ENCODE measurements at regions not wholly inside any gene's neighbourhood (a gene's known extent, or its start where the extent isn't known, plus 50 kb on each side); places are given as distances from the start of the nearest gene placed in this dataset.

DNA sequence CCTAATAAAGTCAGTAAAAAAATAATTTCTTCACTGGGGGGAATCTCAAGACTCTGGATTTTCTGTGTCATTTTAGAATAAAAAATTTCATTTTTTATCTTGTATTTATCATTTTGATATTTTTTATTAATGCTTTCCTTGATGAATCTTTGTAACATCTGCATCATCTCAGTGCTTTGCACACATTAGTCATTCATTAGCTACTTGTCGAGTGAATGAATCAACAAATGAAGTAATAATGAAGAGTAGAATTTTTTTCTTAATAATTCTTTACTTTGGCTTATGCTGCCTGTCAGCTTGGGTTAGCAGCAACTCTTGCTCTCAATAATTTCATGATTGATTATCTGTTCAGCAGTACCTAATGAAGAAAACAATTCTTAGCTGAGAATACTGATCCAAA is 530.8 kb downstream of the GRXCR1 start:
- POLR2A ChIA-PET (ENCODE audit: low non-redundant PET) = no interaction called here
- peaks cover 32% of the 10 kb centered on the region for H3K9me3 ChIP-seq (ENCODE audit: low read depth, low read length, poor library complexity, severe bottlenecking)
- H3K27ac ChIP-seq (ENCODE audit: low read depth, low read length, poor library complexity, severe bottlenecking) = no peak overlapping the region
- CTCF ChIA-PET = no interaction called here
- DNase-seq (ENCODE audit: low spot score) = no peak
- H3K36me3 ChIP-seq (ENCODE audit: insufficient read depth, low read length, poor library complexity, severe bottlenecking) = no peaks in the 10 kb centered on the region
- TF ChIP-seq EZH2 (IDR thresholded peaks at IDR 0.05; ENCODE audit: borderline replicate concordance, low read depth, low read length, poor library complexity, severe bottlenecking) = no peak
- TF ChIP-seq, protein P1, sequence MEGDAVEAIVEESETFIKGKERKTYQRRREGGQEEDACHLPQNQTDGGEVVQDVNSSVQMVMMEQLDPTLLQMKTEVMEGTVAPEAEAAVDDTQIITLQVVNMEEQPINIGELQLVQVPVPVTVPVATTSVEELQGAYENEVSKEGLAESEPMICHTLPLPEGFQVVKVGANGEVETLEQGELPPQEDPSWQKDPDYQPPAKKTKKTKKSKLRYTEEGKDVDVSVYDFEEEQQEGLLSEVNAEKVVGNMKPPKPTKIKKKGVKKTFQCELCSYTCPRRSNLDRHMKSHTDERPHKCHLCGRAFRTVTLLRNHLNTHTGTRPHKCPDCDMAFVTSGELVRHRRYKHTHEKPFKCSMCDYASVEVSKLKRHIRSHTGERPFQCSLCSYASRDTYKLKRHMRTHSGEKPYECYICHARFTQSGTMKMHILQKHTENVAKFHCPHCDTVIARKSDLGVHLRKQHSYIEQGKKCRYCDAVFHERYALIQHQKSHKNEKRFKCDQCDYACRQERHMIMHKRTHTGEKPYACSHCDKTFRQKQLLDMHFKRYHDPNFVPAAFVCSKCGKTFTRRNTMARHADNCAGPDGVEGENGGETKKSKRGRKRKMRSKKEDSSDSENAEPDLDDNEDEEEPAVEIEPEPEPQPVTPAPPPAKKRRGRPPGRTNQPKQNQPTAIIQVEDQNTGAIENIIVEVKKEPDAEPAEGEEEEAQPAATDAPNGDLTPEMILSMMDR (conservative IDR thresholded peaks at IDR 0.05; ENCODE audit: low read depth, low read length) = no peak
- no peaks in the 10 kb centered on the region for H3K4me1 ChIP-seq (ENCODE audit: insufficient read depth, low read length, poor library complexity, severe bottlenecking)
- BruUV-seq (replicated peaks) = no TSS peak
- intact Hi-C loops (cut with micrococcal nuclease; ENCODE audit: unreplicated experiment) = no loop called here
- no peaks in the 10 kb centered on the region for H3K27me3 ChIP-seq (replicated peaks; ENCODE audit: insufficient read depth, low read depth, low read length, poor library complexity)
- H3K4me3 ChIP-seq (ENCODE audit: low read depth, low read length, poor library complexity, severe bottlenecking) = no peak overlapping the region

- H3K4me3 ChIP-seq (ENCODE audit: low read depth, low read length, poor library complexity, severe bottlenecking) = no peak overlapping the region
- H3K27me3 ChIP-seq (replicated peaks; ENCODE audit: insufficient read depth, low read depth, low read length, poor library complexity) = no peaks in the 10 kb centered on the region
- H3K9me3 ChIP-seq (ENCODE audit: low read depth, low read length, poor library complexity, severe bottlenecking) = peaks cover 33% of the 10 kb centered on the region
- no TSS peak for BruUV-seq (replicated peaks)
- H3K27ac ChIP-seq (ENCODE audit: low read depth, low read length, poor library complexity, severe bottlenecking) = no peak overlapping the region
- H3K4me1 ChIP-seq (ENCODE audit: insufficient read depth, low read length, poor library complexity, severe bottlenecking) = no peaks in the 10 kb centered on the region
- no peak for TF ChIP-seq EZH2 (IDR thresholded peaks at IDR 0.05; ENCODE audit: borderline replicate concordance, low read depth, low read length, poor library complexity, severe bottlenecking)
- TF ChIP-seq, protein P1 (conservative IDR thresholded peaks at IDR 0.05; ENCODE audit: low read depth, low read length) = no peak
- H3K36me3 ChIP-seq (ENCODE audit: insufficient read depth, low read length, poor library complexity, severe bottlenecking) = no peaks in the 10 kb centered on the region
- DNase-seq (ENCODE audit: low spot score) = no peak
- ChIA-PET POLR2A (ENCODE audit: low non-redundant PET) (no interaction called here), CTCF (no interaction called here)
- intact Hi-C loops (cut with micrococcal nuclease; ENCODE audit: unreplicated experiment) = no loop called here
These were observed 532.7 kb downstream of the GRXCR1 start for GRCh38 chr4:43425206-43425605.

DNA sequence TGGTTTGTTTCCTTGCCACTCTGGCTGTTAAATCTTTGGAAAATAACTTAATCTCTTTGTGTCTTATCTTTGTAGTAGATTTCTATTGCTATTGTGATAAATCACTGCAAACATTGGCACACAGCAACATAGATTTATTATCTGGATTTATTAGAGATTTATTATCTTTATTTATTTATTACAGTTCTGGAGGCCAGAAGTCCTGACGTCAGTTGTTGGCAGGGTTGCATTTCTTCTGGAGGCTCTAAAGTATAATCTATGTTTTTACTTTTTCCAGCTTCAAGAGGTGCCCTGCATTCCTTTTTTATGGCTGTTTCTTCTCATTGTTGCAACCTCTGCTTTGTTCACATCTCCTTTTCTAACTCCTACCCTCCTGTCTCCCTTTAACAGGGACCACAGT is 542.8 kb downstream of the GRXCR1 start:
- intact Hi-C loops (cut with micrococcal nuclease; ENCODE audit: unreplicated experiment) = no loop called here
- TF ChIP-seq EZH2 (IDR thresholded peaks at IDR 0.05; ENCODE audit: borderline replicate concordance, low read depth, low read length, poor library complexity, severe bottlenecking) = no peak
- TF ChIP-seq, protein P1 (conservative IDR thresholded peaks at IDR 0.05; ENCODE audit: low read depth, low read length) = no peak
- DNase-seq (ENCODE audit: low spot score) = no peak
- CTCF ChIA-PET = no interaction called here
- BruUV-seq (replicated peaks) = no TSS peak
- Histone ChIP-seq H3K27me3 (replicated peaks; ENCODE audit: insufficient read depth, low read depth, low read length, poor library complexity) (no peaks in the 10 kb centered on the region), H3K4me1 (ENCODE audit: insufficient read depth, low read length, poor library complexity, severe bottlenecking) (no peaks in the 10 kb centered on the region), H3K4me3 (ENCODE audit: low read depth, low read length, poor library complexity, severe bottlenecking) (no peak overlapping the region), H3K27ac (ENCODE audit: low read depth, low read length, poor library complexity, severe bottlenecking) (no peak overlapping the region), H3K9me3 (ENCODE audit: low read depth, low read length, poor library complexity, severe bottlenecking) (peaks cover 56% of the 10 kb centered on the region), H3K36me3 (ENCODE audit: insufficient read depth, low read length, poor library complexity, severe bottlenecking) (no peaks in the 10 kb centered on the region)
- POLR2A ChIA-PET (ENCODE audit: low non-redundant PET) = no interaction called here
